Body of pancreas (tissue), 4 donors: ENCODE measurements at regions not wholly inside any gene's neighbourhood (a gene's known extent, or its start where the extent isn't known, plus 50 kb on each side); places are given as distances from the start of the nearest gene placed in this dataset.

Experiments
- CTCF ChIP-seq, 7 experiments: fragments of 450-650 bp in 4 of 7; fragments of 200-600 bp in 3 of 7; sonication (generic) in 3 of 7; IDR thresholded peaks; one replicate each; pipeline ENCODE4 v1.5.1; 2016 to 2019; ENCODE audit warnings: antibody characterized with exemption in 7 of 7
- POLR2A ChIP-seq, 3 donors: fragments of 450-650 bp; IDR thresholded peaks; one replicate each; pipeline ENCODE4 v1.6.1; 2016; ENCODE audit warnings: antibody characterized with exemption in 3 of 3, mild to moderate bottlenecking in 2 of 3

GRCh38 chr7:156168434-156168833 is 356.2 kb upstream of the SHH start:
- no peak for TF ChIP-seq CTCF (IDR thresholded peaks at IDR 0.05)
- no peak for TF ChIP-seq POLR2A (IDR thresholded peaks at IDR 0.05)
